HG02759 (cell line): ENCODE measurements at regions not wholly inside any gene's neighbourhood (a gene's known extent, or its start where the extent isn't known, plus 50 kb on each side); places are given as distances from the start of the nearest gene placed in this dataset.

Source experiments
- ATAC-seq: cut with Tn5 transposase; IDR thresholded peaks from one replicate; pipeline ENCODE4 v1.9.1; 2021; ENCODE audit warnings: mild to moderate bottlenecking, moderate library complexity; ENCODE audit not compliant: unreplicated experiment

GRCh38 chr18:56383349-56383748 lies 255.0 kb downstream of the TXNL1 start:
- no peak for ATAC-seq

DNA sequence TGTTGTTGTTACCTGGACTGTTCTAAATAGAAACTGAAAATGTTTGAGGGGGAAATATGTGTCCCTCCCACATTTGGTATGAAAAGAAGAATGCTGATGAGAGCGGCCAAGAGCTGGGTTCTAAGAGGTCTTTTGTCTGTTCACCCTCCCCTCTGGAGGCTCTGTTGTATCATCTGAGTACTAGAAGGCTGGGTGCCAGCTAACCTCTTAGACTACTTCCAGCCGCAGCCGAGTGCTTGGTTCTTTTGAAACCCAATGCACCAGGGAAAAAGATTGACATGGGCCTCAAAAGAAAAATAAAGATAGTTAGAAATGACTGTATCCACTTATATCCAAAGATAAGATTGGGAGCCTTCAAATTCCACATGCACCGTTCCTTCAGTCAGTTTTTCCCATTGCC lies 255.9 kb downstream of the TXNL1 start:
- ATAC-seq = no peak

DNA sequence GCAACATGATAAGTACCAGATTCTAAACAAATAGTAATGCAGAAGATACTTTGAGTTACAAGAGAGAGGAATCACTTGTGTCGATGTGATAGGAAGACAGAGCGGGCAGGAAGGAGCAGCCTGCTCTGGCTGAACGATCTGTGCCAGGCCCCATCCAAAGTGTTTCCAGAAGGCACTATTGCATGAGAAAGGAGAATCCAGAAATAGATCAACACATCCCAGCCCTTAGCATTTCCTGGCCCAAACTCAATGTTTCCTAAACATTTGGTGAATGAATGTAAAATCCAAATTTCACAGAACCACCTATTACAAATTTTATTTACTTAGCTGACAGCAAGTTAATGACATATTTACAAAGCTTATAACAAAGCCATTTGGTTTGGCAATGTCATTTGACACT lies 257.2 kb downstream of the TXNL1 start:
- no peak for ATAC-seq

DNA sequence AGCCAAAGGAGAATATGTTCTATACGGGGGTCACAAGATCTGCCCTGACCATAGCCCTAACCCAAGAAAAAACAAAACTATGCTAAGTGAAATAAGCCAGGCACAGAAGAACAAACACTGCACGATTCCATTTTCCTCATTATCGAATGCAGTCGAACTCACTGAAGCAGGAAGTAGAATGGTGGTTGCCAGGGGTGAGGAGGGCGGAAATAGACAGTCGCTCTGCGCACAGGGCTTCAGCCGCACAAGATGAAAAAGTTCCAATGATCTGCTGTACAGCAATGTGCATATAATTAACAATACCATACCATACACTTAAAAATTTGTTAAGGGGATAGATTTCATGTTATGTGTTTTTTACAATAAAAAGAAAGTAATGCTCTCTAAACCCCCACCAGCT lies 257.7 kb downstream of the TXNL1 start:
- ATAC-seq = no peak

DNA sequence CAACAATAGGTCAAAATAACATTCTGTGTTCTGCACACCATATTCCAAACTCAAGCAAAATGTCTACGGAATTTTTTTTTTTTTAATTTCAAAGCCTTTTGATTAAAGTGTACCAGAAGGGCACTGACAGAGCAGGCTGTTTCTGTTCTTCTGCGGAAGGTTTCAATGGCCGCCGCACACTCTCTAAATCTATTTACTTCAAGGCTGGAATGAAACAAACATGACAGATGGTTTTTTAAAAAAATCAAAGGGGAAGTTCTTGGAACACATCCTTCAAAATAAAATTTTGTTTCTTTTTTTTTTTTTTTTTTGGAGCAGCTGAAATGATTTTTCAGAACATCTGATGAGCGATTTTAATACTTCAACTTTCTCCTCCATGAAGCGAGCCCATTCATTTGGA lies 259.1 kb downstream of the TXNL1 start:
- ATAC-seq = no peak

GRCh38 chr18:56377231-56377630 lies 261.2 kb downstream of the TXNL1 start:
- ATAC-seq = no peak

DNA sequence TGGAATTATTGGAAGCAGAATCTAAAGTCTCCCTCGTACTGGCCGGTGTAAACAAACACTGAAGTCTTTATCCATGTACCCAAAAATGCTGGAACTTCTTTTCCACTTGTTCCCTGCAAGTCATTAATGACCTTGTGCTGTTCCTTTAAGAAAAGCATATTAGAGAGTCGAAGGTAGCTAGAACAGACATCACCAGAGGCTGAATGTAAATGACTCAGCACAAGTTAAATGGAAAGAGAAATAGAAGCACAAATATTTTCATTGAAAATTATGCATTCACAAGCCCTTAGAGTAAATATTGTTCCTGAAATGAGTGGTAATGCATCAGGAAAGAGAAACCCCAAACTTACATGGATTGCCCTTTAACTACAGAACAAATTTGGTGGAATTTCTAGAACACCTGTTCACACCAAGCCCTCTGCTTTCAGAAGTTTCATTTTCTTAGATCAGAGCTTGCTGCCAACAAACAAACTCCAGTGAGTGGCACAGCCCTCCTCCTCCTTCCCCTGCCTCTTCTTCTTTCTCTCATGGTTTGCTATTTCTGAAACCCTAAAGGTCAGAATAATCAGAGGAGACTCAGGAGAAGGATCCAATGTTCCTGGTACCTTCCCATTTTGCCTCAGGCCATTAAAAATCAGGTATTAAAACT lies 264.3 kb downstream of the TXNL1 start:
- ATAC-seq = no peak

DNA sequence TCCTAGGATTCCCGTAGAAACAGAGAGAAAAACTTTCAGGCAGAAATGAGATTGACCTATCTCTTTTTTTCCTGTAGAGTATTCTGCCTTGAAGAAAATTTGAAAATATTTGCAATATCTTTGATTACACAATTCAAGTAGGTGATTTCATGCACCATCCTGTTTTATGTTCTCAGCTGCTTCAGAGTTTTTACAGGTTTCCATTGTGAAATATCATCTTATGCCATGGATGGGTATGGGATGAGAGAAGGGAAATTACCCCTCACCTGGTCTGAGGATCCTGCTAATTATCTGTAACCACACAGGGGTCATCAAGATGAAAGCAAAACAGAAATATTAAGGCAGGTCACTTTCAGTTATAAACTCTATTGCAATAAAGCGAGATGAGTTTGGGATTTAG lies 264.8 kb downstream of the TXNL1 start:
- ATAC-seq = no peak

DNA sequence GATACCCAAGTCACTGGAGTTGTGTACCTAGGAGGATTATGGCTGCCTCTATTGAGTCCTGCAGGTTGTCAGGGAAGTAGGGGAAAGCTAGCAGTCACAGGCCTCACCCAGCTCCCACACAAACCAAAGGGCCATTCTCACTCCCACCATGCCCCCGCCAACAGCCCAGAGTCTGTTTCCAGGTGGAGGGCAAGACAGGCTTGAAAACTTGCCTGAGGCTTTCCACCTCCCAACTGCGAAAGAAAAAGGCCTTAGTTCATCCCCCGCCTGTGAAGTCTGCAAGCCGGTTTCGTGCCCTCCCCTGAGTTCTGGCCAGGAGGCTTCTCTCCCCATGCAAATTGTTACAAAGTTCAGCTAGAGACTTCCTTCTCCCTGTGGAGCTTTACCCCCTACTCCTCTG lies 270.3 kb downstream of the TXNL1 start:
- no peak for ATAC-seq

- no peak for ATAC-seq
These were observed 279.6 kb downstream of the TXNL1 start for GRCh38 chr18:56358608-56359280.

DNA sequence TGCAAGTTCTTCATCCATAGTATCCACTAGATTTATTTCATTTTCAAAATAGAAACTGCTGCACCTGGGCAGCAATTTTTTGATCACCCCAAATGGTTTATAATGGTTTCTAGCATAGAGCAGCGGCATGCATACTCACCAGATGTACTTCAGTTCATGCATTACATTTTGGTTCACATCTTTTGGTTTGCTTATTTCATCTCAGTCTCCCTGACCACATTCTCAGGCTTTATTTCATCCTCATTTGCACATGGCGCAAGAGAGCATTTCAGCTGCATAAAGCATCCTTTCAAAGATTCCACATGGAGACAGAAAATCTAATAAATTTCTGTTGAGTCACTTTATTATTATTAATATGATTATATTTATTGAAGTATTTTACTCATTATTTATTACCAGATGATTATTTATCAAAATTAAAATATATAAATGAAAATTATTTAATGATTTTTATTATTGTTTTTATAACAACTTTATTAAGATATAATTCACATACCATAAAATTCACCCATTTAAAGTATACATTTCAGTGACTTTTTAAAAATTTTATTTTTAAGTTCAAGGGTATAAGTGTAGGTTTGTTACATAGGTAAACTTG lies 284.6 kb downstream of the TXNL1 start:
- no peak for ATAC-seq

- no peak for ATAC-seq
These were observed 286.4 kb downstream of the TXNL1 start for GRCh38 chr18:56351911-56352500.

DNA sequence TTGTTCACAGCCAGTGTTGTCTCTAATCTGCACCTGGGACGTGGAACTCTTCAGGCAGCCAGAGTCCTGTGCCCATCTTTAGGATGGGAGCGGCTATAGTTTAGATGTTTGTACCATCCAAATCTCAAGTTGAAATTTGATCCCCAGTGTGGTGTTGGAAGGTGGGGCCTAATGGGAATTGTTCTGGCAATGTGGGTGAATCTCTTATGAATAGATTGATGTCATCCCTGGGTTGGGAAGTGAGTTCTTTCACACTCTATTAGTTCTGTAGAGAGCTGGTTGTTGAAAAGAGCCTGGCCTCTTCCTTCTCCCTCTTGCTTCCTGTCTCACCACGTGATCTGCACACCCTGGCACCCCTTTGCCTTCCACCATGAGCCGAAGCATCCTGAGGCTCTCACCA lies 300.9 kb downstream of the TXNL1 start:
- no peak for ATAC-seq

GRCh38 chr18:56333839-56334238 lies 304.6 kb downstream of the TXNL1 start:
- no peak for ATAC-seq

- no peak for ATAC-seq
These were observed 305.2 kb downstream of the TXNL1 start for GRCh38 chr18:56333146-56333545.

GRCh38 chr18:56332371-56332770 lies 306.0 kb downstream of the TXNL1 start:
- no peak for ATAC-seq

GRCh38 chr18:56330366-56331110 lies 307.9 kb downstream of the TXNL1 start:
- ATAC-seq = no peak

- no peak for ATAC-seq
These were observed 308.9 kb downstream of the TXNL1 start for GRCh38 chr18:56329536-56329935.

- no peak for ATAC-seq
These were observed 311.1 kb downstream of the TXNL1 start for GRCh38 chr18:56327191-56327885.

GRCh38 chr18:56326336-56327072 lies 311.9 kb downstream of the TXNL1 start:
- ATAC-seq = no peak
